ENCODE measurements at regions not wholly inside any gene's neighbourhood (a gene's known extent, or its start where the extent isn't known, plus 50 kb on each side); places are given as distances from the start of the nearest gene placed in this dataset.

DNA sequence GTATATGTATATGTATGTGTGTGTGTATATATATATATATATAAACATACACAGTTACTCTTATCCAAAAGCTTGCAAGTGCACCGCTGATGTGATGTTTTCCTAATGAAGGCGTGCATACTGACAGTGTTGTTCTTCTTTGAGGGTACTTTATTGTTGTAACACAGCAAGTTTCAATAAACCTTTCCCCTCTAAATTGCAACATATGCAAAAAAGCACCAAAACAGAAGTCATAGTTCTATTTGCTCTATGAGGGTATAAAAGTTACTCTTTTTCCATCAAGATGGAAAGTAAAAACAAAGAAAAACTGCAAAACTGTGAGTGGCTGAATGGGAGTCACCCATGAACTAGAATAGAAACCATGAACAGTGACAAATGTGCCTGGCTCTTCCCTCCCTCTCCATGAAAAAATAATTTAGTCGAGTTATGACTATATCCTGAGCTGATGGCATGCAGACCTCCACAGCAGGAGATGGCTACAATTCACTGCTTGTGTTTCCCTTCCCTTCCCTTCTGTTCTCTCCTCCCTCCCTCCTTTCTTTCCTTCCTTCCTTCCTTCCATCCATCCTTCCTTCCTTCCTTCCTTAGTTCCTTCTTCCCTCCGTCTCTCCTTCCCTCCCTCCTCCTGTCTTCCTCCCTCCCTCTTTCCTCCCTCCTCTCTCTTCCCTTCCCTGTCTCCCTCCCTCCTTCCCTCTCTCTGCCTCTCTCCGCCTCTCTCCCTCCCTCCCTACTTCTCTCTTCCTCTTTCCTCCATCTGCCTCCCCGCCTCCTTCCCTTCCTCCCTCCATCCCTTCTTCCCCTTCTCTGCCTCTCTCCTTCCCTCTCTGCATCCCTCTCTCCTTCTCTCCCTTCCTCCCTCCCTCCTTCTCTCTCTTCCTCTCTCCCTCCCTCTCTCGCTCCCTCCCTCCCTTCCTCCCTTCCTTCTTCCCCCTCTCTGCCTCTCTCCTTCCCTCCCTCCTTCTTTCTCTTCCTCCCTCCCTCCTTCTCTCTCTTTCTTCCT, 220.7 kb upstream of the POU3F1 start:
- no peaks in the 10 kb centered on the region for H3K36me3 ChIP-seq (ENCODE audit: insufficient read depth)
- Mint-ChIP-seq H3K4me3 (no peak overlapping the region), H3K27ac (no peak overlapping the region), H3K4me1 (peaks cover 57% of the 10 kb centered on the region), H3K9me3 (no peaks in the 10 kb centered on the region; the same call in 2 of the 3 replicates), H3K36me3 (ENCODE audit: low read depth) (peaks cover 3% of the 10 kb centered on the region; the same call in 1 of the 3 replicates), H3K27me3 (ENCODE audit: insufficient read depth, low read depth, poor library complexity) (peaks cover 12% of the 10 kb centered on the region)
- ATAC-seq (no peak), DNase-seq (ENCODE audit: low spot score) (peak; percentile 16)
- H3K79me2 ChIP-seq (replicated peaks; ENCODE audit: insufficient read depth), result no peaks in the 10 kb centered on the region
- no peaks in the 10 kb centered on the region for H4K20me1 ChIP-seq (replicated peaks; ENCODE audit: insufficient read depth)
- H3K9me2 ChIP-seq (ENCODE audit: insufficient read depth), result peaks cover 3% of the 10 kb centered on the region
- H3F3A ChIP-seq (replicated peaks; ENCODE audit: low read depth), result peaks cover 26% of the 10 kb centered on the region
- no peak overlapping the region for H3K4me2 ChIP-seq
- TF ChIP-seq ZNF114 (CRISPR knock-in tag; IDR thresholded peaks at IDR 0.05) (no peak), JUNB (IDR thresholded peaks at IDR 0.05; ENCODE audit: unreplicated experiment) (no peak), STAT1 (IDR thresholded peaks at IDR 0.05; ENCODE audit: unreplicated experiment) (no peak), NANOG (IDR thresholded peaks at IDR 0.05; ENCODE audit: borderline replicate concordance) (no peak), ETS1 (IDR thresholded peaks at IDR 0.05) (no peak)
- TF ChIP-seq, protein P1, sequence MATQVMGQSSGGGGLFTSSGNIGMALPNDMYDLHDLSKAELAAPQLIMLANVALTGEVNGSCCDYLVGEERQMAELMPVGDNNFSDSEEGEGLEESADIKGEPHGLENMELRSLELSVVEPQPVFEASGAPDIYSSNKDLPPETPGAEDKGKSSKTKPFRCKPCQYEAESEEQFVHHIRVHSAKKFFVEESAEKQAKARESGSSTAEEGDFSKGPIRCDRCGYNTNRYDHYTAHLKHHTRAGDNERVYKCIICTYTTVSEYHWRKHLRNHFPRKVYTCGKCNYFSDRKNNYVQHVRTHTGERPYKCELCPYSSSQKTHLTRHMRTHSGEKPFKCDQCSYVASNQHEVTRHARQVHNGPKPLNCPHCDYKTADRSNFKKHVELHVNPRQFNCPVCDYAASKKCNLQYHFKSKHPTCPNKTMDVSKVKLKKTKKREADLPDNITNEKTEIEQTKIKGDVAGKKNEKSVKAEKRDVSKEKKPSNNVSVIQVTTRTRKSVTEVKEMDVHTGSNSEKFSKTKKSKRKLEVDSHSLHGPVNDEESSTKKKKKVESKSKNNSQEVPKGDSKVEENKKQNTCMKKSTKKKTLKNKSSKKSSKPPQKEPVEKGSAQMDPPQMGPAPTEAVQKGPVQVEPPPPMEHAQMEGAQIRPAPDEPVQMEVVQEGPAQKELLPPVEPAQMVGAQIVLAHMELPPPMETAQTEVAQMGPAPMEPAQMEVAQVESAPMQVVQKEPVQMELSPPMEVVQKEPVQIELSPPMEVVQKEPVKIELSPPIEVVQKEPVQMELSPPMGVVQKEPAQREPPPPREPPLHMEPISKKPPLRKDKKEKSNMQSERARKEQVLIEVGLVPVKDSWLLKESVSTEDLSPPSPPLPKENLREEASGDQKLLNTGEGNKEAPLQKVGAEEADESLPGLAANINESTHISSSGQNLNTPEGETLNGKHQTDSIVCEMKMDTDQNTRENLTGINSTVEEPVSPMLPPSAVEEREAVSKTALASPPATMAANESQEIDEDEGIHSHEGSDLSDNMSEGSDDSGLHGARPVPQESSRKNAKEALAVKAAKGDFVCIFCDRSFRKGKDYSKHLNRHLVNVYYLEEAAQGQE (IDR thresholded peaks at IDR 0.05; ENCODE audit: unreplicated experiment), result no peak
- no peaks in the 10 kb centered on the region for H3K27me3 ChIP-seq (ENCODE audit: insufficient read depth)
- H3K27ac ChIP-seq (ENCODE audit: low read depth), result no peak overlapping the region
- peaks cover 32% of the 10 kb centered on the region for H3K4me1 ChIP-seq (ENCODE audit: insufficient read depth)
- H3K4me3 ChIP-seq, result no peak overlapping the region
- no peak overlapping the region for H2AFZ ChIP-seq

DNA sequence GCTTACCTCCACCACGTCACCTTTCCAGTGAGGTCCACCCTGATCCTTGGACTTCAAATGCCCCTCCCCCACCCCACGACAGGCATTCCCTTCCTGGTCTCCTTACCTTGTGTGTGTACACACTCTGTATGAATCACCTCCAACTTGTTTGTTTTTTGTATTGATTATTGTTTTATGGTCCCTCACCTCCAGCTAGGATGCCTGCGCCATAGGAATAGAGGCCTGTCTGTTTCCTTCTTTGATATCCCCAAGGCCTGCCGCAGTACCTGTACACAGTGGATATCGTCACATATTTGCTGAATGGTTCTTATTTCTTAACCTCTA, 219.6 kb upstream of the POU3F1 start:
- Histone ChIP-seq H3K27ac (ENCODE audit: low read depth) (no peak overlapping the region), H3K79me2 (replicated peaks; ENCODE audit: insufficient read depth) (no peaks in the 10 kb centered on the region), H3K36me3 (ENCODE audit: insufficient read depth) (no peaks in the 10 kb centered on the region), H2AFZ (no peak overlapping the region), H4K20me1 (replicated peaks; ENCODE audit: insufficient read depth) (no peaks in the 10 kb centered on the region), H3K4me3 (no peak overlapping the region), H3K9me2 (ENCODE audit: insufficient read depth) (peaks cover 3% of the 10 kb centered on the region), H3K4me1 (ENCODE audit: insufficient read depth) (peaks cover 24% of the 10 kb centered on the region), H3K4me2 (no peak overlapping the region), H3F3A (replicated peaks; ENCODE audit: low read depth) (peaks cover 16% of the 10 kb centered on the region), H3K27me3 (ENCODE audit: insufficient read depth) (no peaks in the 10 kb centered on the region)
- no peak for ATAC-seq
- Mint-ChIP-seq H3K9me3 (no peaks in the 10 kb centered on the region), H3K36me3 (ENCODE audit: low read depth) (peaks cover 3% of the 10 kb centered on the region; the same call in 1 of the 3 replicates), H3K4me1 (peaks cover 45% of the 10 kb centered on the region), H3K27ac (no peak overlapping the region), H3K4me3 (no peak overlapping the region), H3K27me3 (ENCODE audit: insufficient read depth, low read depth, poor library complexity) (peaks cover 7% of the 10 kb centered on the region)
- DNase-seq (ENCODE audit: low spot score), result no peak
- TF ChIP-seq POLR2AphosphoS5 (IDR thresholded peaks at IDR 0.05; ENCODE audit: low read depth), result no peak
- TF ChIP-seq, protein P1 (IDR thresholded peaks at IDR 0.05; ENCODE audit: unreplicated experiment), result no peak

Data from GM23338 (cell line).